ENCODE measurements at regions not wholly inside any gene's neighbourhood (a gene's known extent, or its start where the extent isn't known, plus 50 kb on each side); places are given as distances from the start of the nearest gene placed in this dataset.

GRCh38 chr14:38038171-38038570, 169.5 kb upstream of the SSTR1 start:
- TF ChIP-seq CTCF (IDR thresholded peaks at IDR 0.05 in 4 of 5, conservative IDR thresholded peaks at IDR 0.05 in 1 of 5) (no peak), POLR2A (IDR thresholded peaks at IDR 0.05) (no peak)
